DND-41 (cell line): ENCODE measurements at regions not wholly inside any gene's neighbourhood (a gene's known extent, or its start where the extent isn't known, plus 50 kb on each side); places are given as distances from the start of the nearest gene placed in this dataset.

Source experiments
- ATAC-seq: fragments of 200-7000 bp; cut with Tn5 transposase; 3 replicates; pipeline ENCODE4 v1.9.1; 2021; ENCODE audit warnings: low read depth; ENCODE audit not compliant: insufficient read depth
- DNase-seq: peaks from one replicate; pipeline ENCODE4 v3.0.0-alpha.2; 2020
- H2AFZ ChIP-seq: 2 replicates; pipeline ENCODE4 v1.6.0; 2012; ENCODE audit warnings: low read depth, low read length
- H3K27ac ChIP-seq: 2 replicates; pipeline ENCODE4 v1.5.1; 2012; ENCODE audit warnings: low read length, inconsistent platforms
- H3K27me3 ChIP-seq: fragments of 200-600 bp; sonication (generic); 2 replicates; pipeline ENCODE4 v1.6.0; 2012; ENCODE audit warnings: low read length, mild to moderate bottlenecking, inconsistent platforms; ENCODE audit not compliant: insufficient read depth, poor library complexity
- H3K36me3 ChIP-seq: 2 replicates; pipeline ENCODE4 v1.5.1; 2012; ENCODE audit warnings: low read length, inconsistent platforms; ENCODE audit not compliant: insufficient read depth
- H3K4me1 ChIP-seq: 2 replicates; pipeline ENCODE4 v1.5.1; 2012; ENCODE audit warnings: mild to moderate bottlenecking, low read length; ENCODE audit not compliant: insufficient read depth
- H3K4me2 ChIP-seq: 2 replicates; pipeline ENCODE4 v1.6.0; 2012; ENCODE audit warnings: mild to moderate bottlenecking, moderate library complexity, low read length, inconsistent platforms; ENCODE audit not compliant: insufficient read depth
- H3K4me3 ChIP-seq, 2 experiments: fragments of 200-600 bp in 1 of 2; shearing (Covaris generic) in 1 of 2; 2 replicates each; pipeline ENCODE4 v1.5.1; 2012 to 2016; ENCODE audit warnings: inconsistent platforms in 2 of 2, low read length in 2 of 2, mild to moderate bottlenecking in 2 of 2, low read depth in 1 of 2, moderate library complexity in 1 of 2
- H3K79me2 ChIP-seq: 2 replicates; pipeline ENCODE4 v1.6.0; 2012; ENCODE audit warnings: low read length, inconsistent platforms; ENCODE audit not compliant: insufficient read depth
- H3K9ac ChIP-seq: 2 replicates; pipeline ENCODE4 v1.6.0; 2012; ENCODE audit warnings: low read depth, mild to moderate bottlenecking, inconsistent platforms, low read length, moderate library complexity
- H3K9me3 ChIP-seq: 2 replicates; pipeline ENCODE4 v1.5.1; 2012; ENCODE audit warnings: low read length, moderate library complexity, mild to moderate bottlenecking, inconsistent platforms; ENCODE audit not compliant: insufficient read depth, severe bottlenecking
- H4K20me1 ChIP-seq: 2 replicates; pipeline ENCODE4 v1.6.0; 2012; ENCODE audit warnings: low read length; ENCODE audit not compliant: insufficient read depth
- CTCF ChIP-seq: IDR thresholded peaks from 2 replicates; pipeline ENCODE4 v1.5.1; 2012; ENCODE audit warnings: borderline replicate concordance, low read length, moderate library complexity, mild to moderate bottlenecking; ENCODE audit not compliant: poor library complexity, severe bottlenecking; ENCODE audit errors: extremely low read depth
- EZH2 ChIP-seq: IDR thresholded peaks from 3 replicates; pipeline ENCODE4 v1.6.1; 2012; ENCODE audit warnings: borderline replicate concordance, low read depth, mild to moderate bottlenecking, moderate library complexity, low read length, inconsistent platforms; ENCODE audit not compliant: severe bottlenecking

- Histone ChIP-seq H3K27me3 (no peaks in the 10 kb centered on the region), H3K4me3 (no peak overlapping the region), H3K27ac (no peak overlapping the region), H2AFZ (no peak overlapping the region), H3K79me2 (no peaks in the 10 kb centered on the region), H3K36me3 (no peaks in the 10 kb centered on the region), H3K9me3 (no peaks in the 10 kb centered on the region), H3K4me1 (no peaks in the 10 kb centered on the region), H3K9ac (no peak overlapping the region), H3K4me2 (no peak overlapping the region), H4K20me1 (no peaks in the 10 kb centered on the region)
- no peak for ATAC-seq
- TF ChIP-seq CTCF: no peak
- no peak for TF ChIP-seq EZH2
- DNase-seq: no peak
These were observed 2392.1 kb upstream of the RAG2 start for GRCh38 chr11:38990139-38990538.

GRCh38 chr11:38988908-38989307 lies 2390.9 kb upstream of the RAG2 start:
- no peak overlapping the region for H2AFZ ChIP-seq
- H4K20me1 ChIP-seq: no peaks in the 10 kb centered on the region
- H3K4me1 ChIP-seq: no peaks in the 10 kb centered on the region
- ATAC-seq (no peak), DNase-seq (no peak)
- H3K27me3 ChIP-seq: no peaks in the 10 kb centered on the region
- H3K36me3 ChIP-seq: no peaks in the 10 kb centered on the region
- H3K9me3 ChIP-seq: no peaks in the 10 kb centered on the region
- no peak for TF ChIP-seq CTCF
- no peak for TF ChIP-seq EZH2
- no peak overlapping the region for H3K4me2 ChIP-seq
- no peak overlapping the region for H3K27ac ChIP-seq
- no peak overlapping the region for H3K9ac ChIP-seq
- no peaks in the 10 kb centered on the region for H3K79me2 ChIP-seq
- H3K4me3 ChIP-seq: no peak overlapping the region

GRCh38 chr11:38972220-38972619 lies 2374.2 kb upstream of the RAG2 start:
- Histone ChIP-seq H3K9me3 (no peaks in the 10 kb centered on the region), H3K36me3 (no peaks in the 10 kb centered on the region), H3K4me2 (no peak overlapping the region), H3K27me3 (no peaks in the 10 kb centered on the region), H3K27ac (no peak overlapping the region), H3K9ac (no peak overlapping the region), H3K4me3 (no peak overlapping the region), H3K79me2 (no peaks in the 10 kb centered on the region), H3K4me1 (no peaks in the 10 kb centered on the region), H2AFZ (no peak overlapping the region), H4K20me1 (no peaks in the 10 kb centered on the region)
- DNase-seq (no peak), ATAC-seq (no peak)
- TF ChIP-seq CTCF (no peak), EZH2 (no peak)

GRCh38 chr11:38971141-38971540 lies 2373.1 kb upstream of the RAG2 start:
- Histone ChIP-seq H3K9ac (no peak overlapping the region), H3K4me3 (no peak overlapping the region), H3K27me3 (no peaks in the 10 kb centered on the region), H3K36me3 (no peaks in the 10 kb centered on the region), H3K4me2 (no peak overlapping the region), H3K9me3 (no peaks in the 10 kb centered on the region), H3K4me1 (no peaks in the 10 kb centered on the region), H3K79me2 (no peaks in the 10 kb centered on the region), H4K20me1 (no peaks in the 10 kb centered on the region), H3K27ac (no peak overlapping the region), H2AFZ (no peak overlapping the region)
- TF ChIP-seq EZH2: no peak
- TF ChIP-seq CTCF: no peak
- DNase-seq (no peak), ATAC-seq (no peak)
